Activated CD4-positive, alpha-beta T cell treated with anti-CD3 and anti-CD28 coated beads, Interleukin-2, amount 10 ng/mL, durations not matched to agents 24 days and 14 days (primary cell): ENCODE measurements at regions not wholly inside any gene's neighbourhood (a gene's known extent, or its start where the extent isn't known, plus 50 kb on each side); places are given as distances from the start of the nearest gene placed in this dataset.

Experiments
- DNase-seq: peaks from one replicate; pipeline ENCODE4 v3.0.0; 2022
- H3K27ac Mint-ChIP-seq: one replicate; pipeline ENCODE4 v1.8.0; 2022; ENCODE audit warnings: mild to moderate bottlenecking, mixed read lengths
- H3K27me3 Mint-ChIP-seq: one replicate; pipeline ENCODE4 v1.8.0; 2022; ENCODE audit warnings: mixed read lengths
- H3K36me3 Mint-ChIP-seq: one replicate; pipeline ENCODE4 v1.8.0; 2022; ENCODE audit warnings: low read depth, mild to moderate bottlenecking, mixed read lengths
- H3K4me1 Mint-ChIP-seq: one replicate; pipeline ENCODE4 v1.8.0; 2021; ENCODE audit warnings: mixed read lengths
- H3K4me3 Mint-ChIP-seq: one replicate; pipeline ENCODE4 v1.8.0; 2022; ENCODE audit warnings: mild to moderate bottlenecking, moderate library complexity, mixed read lengths
- H3K9me3 Mint-ChIP-seq: one replicate; pipeline ENCODE4 v1.8.0; 2021; ENCODE audit warnings: mixed read lengths
- intact Hi-C: fragments of 100-400 bp; cut with micrococcal nuclease; formaldehyde crosslinking; loops from one replicate; pipeline ENCODE4 v1.15.1; 2023

GRCh38 chr16:85259832-85260167, 147.5 kb upstream of the CIBAR2 start:
- H3K4me1 Mint-ChIP-seq: no peaks in the 10 kb centered on the region
- peaks cover 12% of the 10 kb centered on the region for H3K27me3 Mint-ChIP-seq
- no peak for DNase-seq
- no peaks in the 10 kb centered on the region for H3K36me3 Mint-ChIP-seq
- intact Hi-C loops: no loop called here
- no peaks in the 10 kb centered on the region for H3K9me3 Mint-ChIP-seq
- no peak overlapping the region for H3K4me3 Mint-ChIP-seq
- no peak overlapping the region for H3K27ac Mint-ChIP-seq

GRCh38 chr16:85261204-85261603, 148.9 kb upstream of the CIBAR2 start:
- no peaks in the 10 kb centered on the region for H3K9me3 Mint-ChIP-seq
- no peak for DNase-seq
- H3K27me3 Mint-ChIP-seq: peaks cover 12% of the 10 kb centered on the region
- no peak overlapping the region for H3K27ac Mint-ChIP-seq
- no peak overlapping the region for H3K4me3 Mint-ChIP-seq
- H3K4me1 Mint-ChIP-seq: no peaks in the 10 kb centered on the region
- intact Hi-C loops: no loop called here
- no peaks in the 10 kb centered on the region for H3K36me3 Mint-ChIP-seq

DNA sequence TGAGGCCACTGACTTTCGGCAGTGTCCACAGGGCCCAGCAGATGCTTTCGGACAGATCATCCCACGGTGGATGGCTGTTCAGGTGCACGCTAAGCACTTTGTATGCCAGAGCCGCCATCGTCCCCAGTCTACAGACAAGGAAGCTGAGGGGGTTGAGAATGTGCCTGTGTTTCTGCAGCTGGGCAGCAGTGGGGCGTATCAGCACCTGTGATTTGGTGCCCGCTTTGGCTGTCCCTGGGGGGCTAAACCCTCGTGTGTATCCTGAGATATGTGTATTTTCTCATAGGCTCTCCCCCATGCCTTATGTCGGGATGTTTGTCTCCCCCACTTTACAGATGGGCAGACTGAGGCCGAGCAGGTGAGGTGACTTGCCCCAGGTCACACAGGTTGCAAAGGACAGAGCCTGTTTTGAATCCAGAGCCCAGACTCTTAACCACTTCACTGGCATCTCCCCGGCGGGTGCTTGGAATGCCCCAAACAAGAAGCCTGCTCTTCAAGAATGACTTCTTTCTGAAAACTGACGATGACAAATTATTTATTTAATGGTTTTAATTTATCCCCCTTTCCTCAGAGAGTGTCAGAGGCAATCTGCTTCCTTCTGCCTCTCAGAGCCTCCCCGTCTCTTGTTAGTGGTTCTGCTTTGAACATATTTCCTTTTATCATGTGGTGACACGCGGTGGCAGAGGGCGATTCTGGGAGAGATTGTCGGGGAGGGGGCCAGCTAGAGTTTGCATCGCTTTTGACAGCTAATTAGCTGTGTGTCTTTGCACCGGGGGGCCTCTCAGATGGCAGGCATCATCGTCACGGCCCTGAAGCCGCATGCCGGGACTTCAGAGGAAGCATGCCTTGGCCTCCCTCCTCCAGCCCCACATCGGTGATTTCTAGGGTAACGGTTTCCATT, 149.6 kb upstream of the CIBAR2 start:
- no peak for DNase-seq
- H3K4me3 Mint-ChIP-seq: no peak overlapping the region
- H3K27me3 Mint-ChIP-seq: peaks cover 12% of the 10 kb centered on the region
- no peak overlapping the region for H3K27ac Mint-ChIP-seq
- H3K9me3 Mint-ChIP-seq: no peaks in the 10 kb centered on the region
- intact Hi-C loops: no loop called here
- no peaks in the 10 kb centered on the region for H3K4me1 Mint-ChIP-seq
- H3K36me3 Mint-ChIP-seq: no peaks in the 10 kb centered on the region

GRCh38 chr16:85262558-85263238, 150.4 kb upstream of the CIBAR2 start:
- Mint-ChIP-seq H3K27me3 (peaks cover 12% of the 10 kb centered on the region), H3K4me3 (no peak overlapping the region), H3K9me3 (no peaks in the 10 kb centered on the region), H3K27ac (no peak overlapping the region), H3K36me3 (no peaks in the 10 kb centered on the region), H3K4me1 (no peaks in the 10 kb centered on the region)
- no peak for DNase-seq
- intact Hi-C loops: no loop called here

GRCh38 chr16:85263239-85263585, 150.9 kb upstream of the CIBAR2 start:
- no peak for DNase-seq
- H3K4me1 Mint-ChIP-seq: no peaks in the 10 kb centered on the region
- H3K4me3 Mint-ChIP-seq: no peak overlapping the region
- peaks cover 10% of the 10 kb centered on the region for H3K27me3 Mint-ChIP-seq
- H3K36me3 Mint-ChIP-seq: no peaks in the 10 kb centered on the region
- intact Hi-C loops: no loop called here
- H3K27ac Mint-ChIP-seq: no peak overlapping the region
- no peaks in the 10 kb centered on the region for H3K9me3 Mint-ChIP-seq

- H3K4me3 Mint-ChIP-seq: no peak overlapping the region
- intact Hi-C loops: no loop called here
- no peak overlapping the region for H3K27ac Mint-ChIP-seq
- peaks cover 10% of the 10 kb centered on the region for H3K27me3 Mint-ChIP-seq
- no peaks in the 10 kb centered on the region for H3K4me1 Mint-ChIP-seq
- H3K9me3 Mint-ChIP-seq: no peaks in the 10 kb centered on the region
- no peaks in the 10 kb centered on the region for H3K36me3 Mint-ChIP-seq
- DNase-seq: no peak
Measured at GRCh38 chr16:85264752-85265151, 152.5 kb upstream of the CIBAR2 start.

- intact Hi-C loops: no loop called here
- Mint-ChIP-seq H3K9me3 (no peaks in the 10 kb centered on the region), H3K36me3 (no peaks in the 10 kb centered on the region), H3K4me3 (no peak overlapping the region), H3K27me3 (peaks cover 10% of the 10 kb centered on the region), H3K4me1 (no peaks in the 10 kb centered on the region), H3K27ac (no peak overlapping the region)
- no peak for DNase-seq
Measured at GRCh38 chr16:85265161-85265784, 153.0 kb upstream of the CIBAR2 start.

- DNase-seq: no peak
- H3K4me1 Mint-ChIP-seq: no peaks in the 10 kb centered on the region
- H3K27ac Mint-ChIP-seq: no peak overlapping the region
- H3K4me3 Mint-ChIP-seq: no peak overlapping the region
- H3K9me3 Mint-ChIP-seq: no peaks in the 10 kb centered on the region
- intact Hi-C loops: no loop called here
- no peaks in the 10 kb centered on the region for H3K36me3 Mint-ChIP-seq
- H3K27me3 Mint-ChIP-seq: peaks cover 10% of the 10 kb centered on the region
Measured at GRCh38 chr16:85265810-85266209, 153.5 kb upstream of the CIBAR2 start.

GRCh38 chr16:85266857-85267256, 154.6 kb upstream of the CIBAR2 start:
- intact Hi-C loops: no loop called here
- Mint-ChIP-seq H3K4me3 (no peak overlapping the region), H3K27me3 (peaks cover 10% of the 10 kb centered on the region), H3K9me3 (no peaks in the 10 kb centered on the region), H3K36me3 (no peaks in the 10 kb centered on the region), H3K27ac (no peak overlapping the region), H3K4me1 (no peaks in the 10 kb centered on the region)
- no peak for DNase-seq

DNA sequence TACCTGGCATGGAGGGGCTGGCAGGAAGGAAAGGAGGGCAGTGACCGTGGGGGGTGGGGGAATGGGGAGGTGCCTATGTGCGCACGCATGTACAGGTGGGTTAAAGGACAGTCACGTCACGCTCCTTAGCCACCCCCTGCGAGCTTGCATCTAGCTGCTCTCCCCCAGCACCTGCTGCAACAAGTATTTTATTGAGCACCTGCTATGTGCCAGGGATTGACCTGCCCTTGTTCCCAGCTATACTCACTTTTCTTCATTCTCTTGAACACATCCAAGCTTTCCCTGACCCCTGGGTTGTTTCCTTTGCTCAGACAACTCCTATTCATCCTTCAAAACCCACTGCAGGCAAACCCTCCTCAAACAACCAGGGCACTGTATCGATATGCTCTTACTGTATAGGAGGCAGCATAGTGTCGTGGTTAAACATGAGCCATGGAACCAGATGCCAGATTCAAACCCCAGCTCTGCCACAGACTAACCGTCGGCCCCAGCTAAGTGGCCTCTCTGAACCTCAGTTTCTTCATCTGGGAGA, 155.2 kb upstream of the CIBAR2 start:
- peaks cover 5% of the 10 kb centered on the region for H3K27me3 Mint-ChIP-seq
- no peaks in the 10 kb centered on the region for H3K9me3 Mint-ChIP-seq
- H3K27ac Mint-ChIP-seq: no peak overlapping the region
- H3K4me3 Mint-ChIP-seq: no peak overlapping the region
- no peaks in the 10 kb centered on the region for H3K4me1 Mint-ChIP-seq
- DNase-seq: no peak
- intact Hi-C loops: no loop called here
- H3K36me3 Mint-ChIP-seq: no peaks in the 10 kb centered on the region

DNA sequence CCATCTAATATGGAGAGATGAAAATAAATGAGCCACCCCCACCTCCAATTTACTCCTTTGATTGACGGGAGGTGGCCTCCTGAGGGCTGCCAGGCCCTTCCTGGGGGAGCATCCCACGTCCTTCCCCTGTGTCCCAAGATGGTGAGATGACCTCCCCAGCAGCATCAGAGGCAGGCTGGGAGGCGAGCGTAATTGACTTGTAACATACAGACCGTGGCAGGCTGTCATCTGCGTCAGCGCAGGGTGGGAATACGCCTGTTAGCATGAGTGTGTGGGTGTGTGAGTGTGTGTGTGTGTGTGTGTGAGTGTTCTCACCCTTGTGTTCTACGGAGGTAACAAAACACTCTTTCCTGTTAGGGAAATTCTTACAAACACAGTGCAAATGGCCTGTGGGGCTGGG, 156.9 kb upstream of the CIBAR2 start:
- intact Hi-C loops: no loop called here
- Mint-ChIP-seq H3K4me1 (no peaks in the 10 kb centered on the region), H3K4me3 (no peak overlapping the region), H3K36me3 (no peaks in the 10 kb centered on the region), H3K9me3 (no peaks in the 10 kb centered on the region), H3K27me3 (no peaks in the 10 kb centered on the region), H3K27ac (no peak overlapping the region)
- DNase-seq: no peak

GRCh38 chr16:85270374-85270773, 158.1 kb upstream of the CIBAR2 start:
- Mint-ChIP-seq H3K4me3 (no peak overlapping the region), H3K9me3 (no peaks in the 10 kb centered on the region), H3K27ac (no peak overlapping the region), H3K36me3 (no peaks in the 10 kb centered on the region), H3K27me3 (no peaks in the 10 kb centered on the region), H3K4me1 (no peaks in the 10 kb centered on the region)
- DNase-seq: no peak
- intact Hi-C loops: no loop called here

DNA sequence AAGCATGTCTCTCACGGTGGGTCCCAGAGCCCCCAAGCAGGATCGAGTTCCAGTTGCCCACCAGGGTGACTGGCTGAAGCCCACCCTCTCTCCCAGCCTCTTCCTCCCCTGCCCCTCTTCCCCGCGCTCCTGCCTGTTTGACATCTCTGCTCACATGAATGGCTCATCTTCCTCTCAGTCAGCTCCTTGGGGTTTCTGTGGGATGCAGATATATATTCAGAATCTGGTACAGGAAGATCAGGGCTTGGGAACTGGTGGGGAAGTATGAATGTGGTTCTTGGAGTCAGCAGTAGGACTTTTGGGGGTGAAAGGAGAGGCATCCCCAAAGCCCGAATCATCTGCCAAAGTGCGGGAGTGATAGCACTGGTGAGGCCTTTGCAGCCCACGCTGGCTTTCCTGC, 158.9 kb upstream of the CIBAR2 start:
- DNase-seq: no peak
- Mint-ChIP-seq H3K9me3 (no peaks in the 10 kb centered on the region), H3K4me3 (no peak overlapping the region), H3K4me1 (no peaks in the 10 kb centered on the region), H3K27ac (no peak overlapping the region), H3K36me3 (no peaks in the 10 kb centered on the region), H3K27me3 (no peaks in the 10 kb centered on the region)
- intact Hi-C loops: no loop called here

DNA sequence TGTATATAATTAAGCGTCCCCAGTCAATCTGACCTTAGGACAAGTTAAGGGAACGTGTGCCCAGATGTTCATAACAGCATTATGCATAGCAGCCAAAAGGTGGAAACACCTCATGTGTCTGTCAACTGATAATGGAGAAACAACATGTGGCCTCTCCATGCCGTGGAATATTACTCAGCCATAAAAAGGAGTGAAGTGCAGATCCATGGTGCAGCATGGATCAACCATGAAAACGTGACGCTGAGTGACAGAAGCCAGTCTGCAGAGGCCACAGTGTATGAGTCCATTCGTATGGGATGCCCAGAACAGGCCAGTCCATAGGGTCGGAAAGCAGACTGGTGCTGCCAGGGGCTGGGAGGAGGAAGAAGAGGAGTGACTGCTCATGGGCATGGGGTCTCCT, 161.0 kb upstream of the CIBAR2 start:
- DNase-seq: no peak
- intact Hi-C loops: no loop called here
- Mint-ChIP-seq H3K9me3 (no peaks in the 10 kb centered on the region), H3K4me1 (no peaks in the 10 kb centered on the region), H3K27me3 (no peaks in the 10 kb centered on the region), H3K4me3 (no peak overlapping the region), H3K36me3 (no peaks in the 10 kb centered on the region), H3K27ac (no peak overlapping the region)
